ENCODE measurements at regions not wholly inside any gene's neighbourhood (a gene's known extent, or its start where the extent isn't known, plus 50 kb on each side); places are given as distances from the start of the nearest gene placed in this dataset.
A peak's percentile ranks its signal among the peaks of the same experiment; 100 is the strongest.

DNA sequence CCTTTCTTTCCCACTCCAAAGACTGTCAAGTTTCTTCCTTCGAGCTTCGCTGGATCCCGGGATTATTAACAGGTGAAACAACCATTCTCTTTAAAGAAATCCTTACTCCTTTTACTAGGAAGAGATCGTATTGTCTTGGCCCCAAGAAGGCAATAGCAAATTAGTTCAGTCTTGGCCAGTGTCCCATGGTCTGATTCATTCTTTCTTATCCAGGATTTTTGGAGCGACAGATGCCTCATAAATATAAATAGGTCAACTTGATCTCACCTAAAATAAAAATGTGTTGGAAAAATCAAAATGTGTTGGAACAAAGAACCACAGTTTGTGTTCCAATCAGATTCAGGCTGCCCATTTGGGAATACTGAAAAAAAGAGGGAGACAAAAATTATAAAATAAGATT lies 140.1 kb upstream of the TMEM108 start:
- no CpG with 5 or more reads among the region's 5 CpGs for WGBS (ENCODE audit: extremely low coverage, insufficient coverage, low lambda C conversion rate)
- Histone ChIP-seq H3K18ac (ENCODE audit: low read length) (no peak overlapping the region), H3K9ac (ENCODE audit: low read length) (no peak overlapping the region)

DNA sequence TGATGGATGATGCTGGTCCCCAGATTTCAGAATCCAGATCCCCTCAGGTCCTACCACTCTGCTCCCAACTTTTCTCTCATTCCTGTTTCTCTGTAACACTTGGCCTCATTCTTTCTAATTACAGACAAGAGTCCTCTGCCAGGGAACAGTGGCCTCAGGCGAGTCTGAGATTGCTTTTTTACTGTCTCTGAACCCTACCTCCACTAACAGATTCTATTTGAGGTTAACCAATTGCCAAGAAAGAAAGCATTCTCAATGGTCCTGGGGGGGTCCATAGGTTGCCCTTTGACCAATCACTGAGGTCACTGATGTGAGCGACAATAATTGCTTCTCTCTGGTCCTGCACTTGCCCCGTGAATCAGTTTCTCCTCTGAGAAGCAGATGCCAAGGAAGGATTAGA lies 145.2 kb upstream of the TMEM108 start:
- Histone ChIP-seq H4K8ac (ENCODE audit: low read depth, low read length) (no peak overlapping the region), H3K4me2 (ENCODE audit: low read length) (no peak overlapping the region), H2BK15ac (replicated peaks; ENCODE audit: low read depth) (no peak overlapping the region), H2AK5ac (ENCODE audit: low read length) (no peak overlapping the region), H4K5ac (ENCODE audit: low read length) (no peak overlapping the region), H3K4me3 (ENCODE audit: low read length) (no peak overlapping the region), H3K27ac (ENCODE audit: low read depth, low read length) (no peak overlapping the region), H3K18ac (ENCODE audit: low read length) (no peak overlapping the region), H3K56ac (ENCODE audit: low read length) (no peak overlapping the region), H3K23ac (ENCODE audit: low read length) (no peak overlapping the region), H3K79me2 (ENCODE audit: control insufficient read depth, insufficient read depth, low read length) (no peaks in the 10 kb centered on the region), H3K79me1 (ENCODE audit: low read length) (no peaks in the 10 kb centered on the region), H3K27me3 (ENCODE audit: insufficient read depth, low read length, poor library complexity) (no peaks in the 10 kb centered on the region), H3K4me1 (ENCODE audit: control insufficient read depth, low read depth, low read length) (no peaks in the 10 kb centered on the region), H3K4ac (ENCODE audit: low read depth, low read length) (no peak overlapping the region), H2BK120ac (ENCODE audit: low read depth, low read length) (no peak overlapping the region), H2BK5ac (ENCODE audit: low read length) (no peak overlapping the region), H3K36me3 (ENCODE audit: control insufficient read depth, insufficient read depth, low read length) (no peaks in the 10 kb centered on the region), H3K9ac (ENCODE audit: low read length) (no peak overlapping the region)
- WGBS (ENCODE audit: extremely low coverage, insufficient coverage, low lambda C conversion rate): no CpG with 5 or more reads among the region's 3 CpGs
- no peak for DNase-seq

More for the DNA sequence above, 140.1 kb upstream of the TMEM108 start:
- no peak overlapping the region for H2BK5ac ChIP-seq (ENCODE audit: low read length)
- no peaks in the 10 kb centered on the region for H3K27me3 ChIP-seq (ENCODE audit: insufficient read depth, low read length, poor library complexity)
- no peak overlapping the region for H3K27ac ChIP-seq (ENCODE audit: low read depth, low read length)
- no peak overlapping the region for H3K56ac ChIP-seq (ENCODE audit: low read length)
- H3K79me1 ChIP-seq (ENCODE audit: low read length): no peaks in the 10 kb centered on the region
- no peak overlapping the region for H4K8ac ChIP-seq (ENCODE audit: low read depth, low read length)
- no peaks in the 10 kb centered on the region for H3K36me3 ChIP-seq (ENCODE audit: control insufficient read depth, insufficient read depth, low read length)
- no peak overlapping the region for H2BK120ac ChIP-seq (ENCODE audit: low read depth, low read length)
- no peak overlapping the region for H4K5ac ChIP-seq (ENCODE audit: low read length)
- H3K4me3 ChIP-seq (ENCODE audit: low read length): no peak overlapping the region
- H3K79me2 ChIP-seq (ENCODE audit: control insufficient read depth, insufficient read depth, low read length): no peaks in the 10 kb centered on the region
- no peak overlapping the region for H2AK5ac ChIP-seq (ENCODE audit: low read length)
- no peak overlapping the region for H3K4ac ChIP-seq (ENCODE audit: low read depth, low read length)
- no peak overlapping the region for H3K23ac ChIP-seq (ENCODE audit: low read length)
- DNase-seq: no peak
- no peak overlapping the region for H2BK15ac ChIP-seq (replicated peaks; ENCODE audit: low read depth)
- no peaks in the 10 kb centered on the region for H3K4me1 ChIP-seq (ENCODE audit: control insufficient read depth, low read depth, low read length)
- no peak overlapping the region for H3K4me2 ChIP-seq (ENCODE audit: low read length)

DNA sequence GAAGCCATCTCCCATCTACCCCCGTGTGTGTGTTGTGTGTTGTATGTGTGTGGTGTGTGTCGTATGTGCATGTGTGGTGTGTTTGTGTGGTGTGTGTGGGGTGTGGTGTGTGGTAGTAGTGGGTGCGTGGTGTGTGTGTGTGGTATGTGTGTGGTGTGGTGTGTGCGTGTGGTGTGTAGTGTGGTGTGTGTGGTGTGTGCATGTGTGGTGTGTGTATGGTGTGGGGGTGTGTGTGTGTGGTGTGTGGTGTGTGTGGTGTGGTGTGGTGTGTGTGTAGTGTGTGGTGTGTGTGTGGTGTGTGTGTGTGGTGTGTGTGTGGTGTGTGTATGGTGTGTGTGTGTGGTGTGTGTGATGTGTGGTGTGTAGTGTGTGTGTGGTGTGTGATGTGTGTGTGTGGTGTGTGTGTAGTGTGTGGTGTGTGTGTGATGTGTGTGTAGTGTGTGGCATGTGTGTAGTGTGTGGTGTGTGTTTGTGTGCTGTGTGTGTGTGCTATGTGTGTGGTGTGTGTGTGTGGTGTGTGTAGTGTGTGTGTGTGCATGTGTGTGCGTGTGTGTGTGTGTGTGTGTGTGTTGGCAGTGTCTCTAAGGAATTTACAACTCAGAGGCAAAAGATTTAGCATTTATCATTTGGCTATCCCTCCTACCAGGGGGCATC lies 156.3 kb upstream of the TMEM108 start:
- H3K79me1 ChIP-seq (ENCODE audit: low read length): no peaks in the 10 kb centered on the region
- no peak overlapping the region for H3K27ac ChIP-seq (ENCODE audit: low read depth, low read length)
- no CpG with 5 or more reads among the region's 5 CpGs for WGBS (ENCODE audit: extremely low coverage, insufficient coverage, low lambda C conversion rate)
- no peak overlapping the region for H4K5ac ChIP-seq (ENCODE audit: low read length)
- H3K27me3 ChIP-seq (ENCODE audit: insufficient read depth, low read length, poor library complexity): no peaks in the 10 kb centered on the region
- H2BK5ac ChIP-seq (ENCODE audit: low read length): no peak overlapping the region
- H3K4ac ChIP-seq (ENCODE audit: low read depth, low read length): no peak overlapping the region
- no peak overlapping the region for H2AK5ac ChIP-seq (ENCODE audit: low read length)
- H3K56ac ChIP-seq (ENCODE audit: low read length): no peak overlapping the region
- H3K4me3 ChIP-seq (ENCODE audit: low read length): no peak overlapping the region
- H4K8ac ChIP-seq (ENCODE audit: low read depth, low read length): no peak overlapping the region
- H3K23ac ChIP-seq (ENCODE audit: low read length): no peak overlapping the region
- H2BK15ac ChIP-seq (replicated peaks; ENCODE audit: low read depth): no peak overlapping the region
- no peaks in the 10 kb centered on the region for H3K79me2 ChIP-seq (ENCODE audit: control insufficient read depth, insufficient read depth, low read length)
- H3K4me2 ChIP-seq (ENCODE audit: low read length): no peak overlapping the region
- H3K9ac ChIP-seq (ENCODE audit: low read length): no peak overlapping the region
- no peaks in the 10 kb centered on the region for H3K4me1 ChIP-seq (ENCODE audit: control insufficient read depth, low read depth, low read length)
- no peak for DNase-seq
- H2BK120ac ChIP-seq (ENCODE audit: low read depth, low read length): no peak overlapping the region
- H3K18ac ChIP-seq (ENCODE audit: low read length): no peak overlapping the region
- no peaks in the 10 kb centered on the region for H3K36me3 ChIP-seq (ENCODE audit: control insufficient read depth, insufficient read depth, low read length)

DNA sequence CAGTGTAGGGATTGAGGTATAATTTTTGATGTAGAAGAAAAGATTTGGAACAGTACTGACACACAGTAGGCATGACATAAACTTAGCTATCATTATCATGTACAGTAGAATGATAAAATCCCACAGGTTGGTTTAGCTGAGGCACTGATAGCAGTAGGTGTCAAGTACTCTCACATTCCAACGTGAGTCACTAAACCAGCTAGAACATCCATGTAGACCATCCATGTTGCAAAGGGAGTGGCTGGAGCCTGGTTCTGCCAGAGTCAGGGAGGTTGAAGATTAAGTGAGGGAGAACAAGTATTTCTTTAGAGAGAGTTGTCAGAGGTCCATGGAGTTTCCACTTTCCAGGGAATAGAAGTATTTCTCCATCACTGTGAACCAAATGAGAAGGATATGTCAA lies 157.2 kb upstream of the TMEM108 start:
- Histone ChIP-seq H3K4me3 (ENCODE audit: low read length) (no peak overlapping the region), H3K4me1 (ENCODE audit: control insufficient read depth, low read depth, low read length) (no peaks in the 10 kb centered on the region), H2BK5ac (ENCODE audit: low read length) (no peak overlapping the region), H3K23ac (ENCODE audit: low read length) (no peak overlapping the region), H3K36me3 (ENCODE audit: control insufficient read depth, insufficient read depth, low read length) (no peaks in the 10 kb centered on the region), H3K27ac (ENCODE audit: low read depth, low read length) (no peak overlapping the region), H2AK5ac (ENCODE audit: low read length) (no peak overlapping the region), H4K5ac (ENCODE audit: low read length) (no peak overlapping the region), H4K8ac (ENCODE audit: low read depth, low read length) (no peak overlapping the region), H3K79me1 (ENCODE audit: low read length) (no peaks in the 10 kb centered on the region), H3K4ac (ENCODE audit: low read depth, low read length) (no peak overlapping the region), H3K79me2 (ENCODE audit: control insufficient read depth, insufficient read depth, low read length) (no peaks in the 10 kb centered on the region), H3K18ac (ENCODE audit: low read length) (no peak overlapping the region), H2BK15ac (replicated peaks; ENCODE audit: low read depth) (no peak overlapping the region), H2BK120ac (ENCODE audit: low read depth, low read length) (no peak overlapping the region), H3K56ac (ENCODE audit: low read length) (no peak overlapping the region), H3K27me3 (ENCODE audit: insufficient read depth, low read length, poor library complexity) (no peaks in the 10 kb centered on the region), H3K4me2 (ENCODE audit: low read length) (no peak overlapping the region), H3K9ac (ENCODE audit: low read length) (no peak overlapping the region)
- DNase-seq: peak; percentile 38
- no CpG with 5 or more reads among the region's 1 CpG for WGBS (ENCODE audit: extremely low coverage, insufficient coverage, low lambda C conversion rate)

DNA sequence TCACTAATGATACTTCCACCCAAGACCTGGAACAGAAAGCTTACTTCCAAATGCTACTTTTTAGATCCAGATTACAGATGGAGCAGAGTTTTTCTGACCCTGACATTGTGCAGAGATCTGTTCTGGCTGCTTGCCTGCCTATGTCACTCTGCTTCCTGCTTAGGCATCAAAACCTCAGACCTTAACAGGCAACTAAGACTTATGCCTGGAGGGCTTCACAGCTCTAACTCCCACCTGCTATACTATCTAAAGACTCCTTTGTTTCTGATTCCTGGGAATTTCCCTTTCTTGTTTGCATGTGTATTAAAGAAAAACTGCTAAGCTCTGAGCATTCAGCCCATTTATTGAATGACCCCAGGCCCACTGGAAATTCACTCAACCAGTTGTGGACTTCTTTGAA lies 157.4 kb upstream of the NPHP3 start:
- Histone ChIP-seq H3K56ac (ENCODE audit: low read length) (no peak overlapping the region), H3K4ac (ENCODE audit: low read depth, low read length) (no peak overlapping the region), H3K79me2 (ENCODE audit: control insufficient read depth, insufficient read depth, low read length) (no peaks in the 10 kb centered on the region), H3K4me1 (ENCODE audit: control insufficient read depth, low read depth, low read length) (no peaks in the 10 kb centered on the region), H2AK5ac (ENCODE audit: low read length) (no peak overlapping the region), H3K4me2 (ENCODE audit: low read length) (no peak overlapping the region), H2BK15ac (replicated peaks; ENCODE audit: low read depth) (no peak overlapping the region), H3K27ac (ENCODE audit: low read depth, low read length) (no peak overlapping the region), H2BK120ac (ENCODE audit: low read depth, low read length) (no peak overlapping the region), H3K23ac (ENCODE audit: low read length) (no peak overlapping the region), H3K36me3 (ENCODE audit: control insufficient read depth, insufficient read depth, low read length) (no peaks in the 10 kb centered on the region), H3K27me3 (ENCODE audit: insufficient read depth, low read length, poor library complexity) (no peaks in the 10 kb centered on the region), H3K79me1 (ENCODE audit: low read length) (no peaks in the 10 kb centered on the region), H2BK5ac (ENCODE audit: low read length) (no peak overlapping the region), H3K4me3 (ENCODE audit: low read length) (no peak overlapping the region), H4K5ac (ENCODE audit: low read length) (no peak overlapping the region), H3K9ac (ENCODE audit: low read length) (no peak overlapping the region), H4K8ac (ENCODE audit: low read depth, low read length) (no peak overlapping the region), H3K18ac (ENCODE audit: low read length) (no peak overlapping the region)
- DNase-seq: peak; percentile 69

DNA sequence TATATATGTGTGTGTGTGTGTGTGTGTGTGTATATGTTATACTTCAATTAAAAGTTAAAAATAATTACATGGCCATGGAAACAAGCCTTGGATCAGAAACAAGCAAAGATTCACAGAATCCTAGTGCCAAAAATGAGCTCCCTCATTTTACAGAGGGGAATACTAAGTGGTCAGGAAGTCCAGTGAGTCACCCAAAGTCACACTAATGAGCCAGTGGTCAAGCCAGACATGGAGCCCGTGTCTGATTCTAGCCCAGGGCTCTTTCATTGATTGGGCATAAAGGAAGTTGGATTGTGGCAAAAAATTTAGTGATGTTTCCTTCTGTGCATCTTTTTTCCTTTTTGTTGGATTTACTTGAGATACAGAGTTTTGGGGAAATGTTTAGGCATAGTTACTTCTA lies 152.5 kb upstream of the NPHP3 start:
- H3K4ac ChIP-seq (ENCODE audit: low read depth, low read length): no peak overlapping the region
- H3K56ac ChIP-seq (ENCODE audit: low read length): no peak overlapping the region
- H3K27me3 ChIP-seq (ENCODE audit: insufficient read depth, low read length, poor library complexity): no peaks in the 10 kb centered on the region
- DNase-seq: no peak
- no peak overlapping the region for H2AK5ac ChIP-seq (ENCODE audit: low read length)
- H3K18ac ChIP-seq (ENCODE audit: low read length): no peak overlapping the region
- WGBS (ENCODE audit: extremely low coverage, insufficient coverage, low lambda C conversion rate): no CpG with 5 or more reads among the region's 1 CpG
- no peak overlapping the region for H3K27ac ChIP-seq (ENCODE audit: low read depth, low read length)
- no peak overlapping the region for H2BK5ac ChIP-seq (ENCODE audit: low read length)
- H3K36me3 ChIP-seq (ENCODE audit: control insufficient read depth, insufficient read depth, low read length): no peaks in the 10 kb centered on the region
- no peaks in the 10 kb centered on the region for H3K79me1 ChIP-seq (ENCODE audit: low read length)
- no peak overlapping the region for H4K5ac ChIP-seq (ENCODE audit: low read length)
- no peaks in the 10 kb centered on the region for H3K79me2 ChIP-seq (ENCODE audit: control insufficient read depth, insufficient read depth, low read length)
- no peak overlapping the region for H4K8ac ChIP-seq (ENCODE audit: low read depth, low read length)
- H3K23ac ChIP-seq (ENCODE audit: low read length): no peak overlapping the region
- no peaks in the 10 kb centered on the region for H3K4me1 ChIP-seq (ENCODE audit: control insufficient read depth, low read depth, low read length)
- no peak overlapping the region for H3K4me2 ChIP-seq (ENCODE audit: low read length)
- no peak overlapping the region for H3K4me3 ChIP-seq (ENCODE audit: low read length)
- H2BK120ac ChIP-seq (ENCODE audit: low read depth, low read length): no peak overlapping the region
- no peak overlapping the region for H3K9ac ChIP-seq (ENCODE audit: low read length)
- H2BK15ac ChIP-seq (replicated peaks; ENCODE audit: low read depth): no peak overlapping the region
